ENCODE measurements at regions not wholly inside any gene's neighbourhood (a gene's known extent, or its start where the extent isn't known, plus 50 kb on each side); places are given as distances from the start of the nearest gene placed in this dataset.

GRCh38 chr6:6870921-6871320, 236.8 kb upstream of the RREB1 start:
- Histone ChIP-seq H3K4me3 (ENCODE audit: low read depth, low read length) (no peak overlapping the region), H3K4me1 (ENCODE audit: control insufficient read depth, insufficient read depth, low read length) (no peaks in the 10 kb centered on the region), H3K9me3 (ENCODE audit: control insufficient read depth, insufficient read depth, low read depth, low read length) (no peaks in the 10 kb centered on the region), H3K36me3 (ENCODE audit: control insufficient read depth in 2 of 2, insufficient read depth in 1 of 2, low read length in 2 of 2) (no peaks in the 10 kb centered on the region), H3K27ac (ENCODE audit: extremely low read depth, low read depth, low read length) (no peak overlapping the region)
- ChIA-PET POLR2A (no interaction called here), CTCF (interaction anchor here (0.9 kb wide), 1 partner anchor 194 kb away, joined by 4 read pairs; no protein-coding TSS in a partner anchor)
- TF ChIP-seq ZNF664 (tag by site-specific recombination; IDR thresholded peaks at IDR 0.05), result no peak
- TF ChIP-seq, protein P1, sequence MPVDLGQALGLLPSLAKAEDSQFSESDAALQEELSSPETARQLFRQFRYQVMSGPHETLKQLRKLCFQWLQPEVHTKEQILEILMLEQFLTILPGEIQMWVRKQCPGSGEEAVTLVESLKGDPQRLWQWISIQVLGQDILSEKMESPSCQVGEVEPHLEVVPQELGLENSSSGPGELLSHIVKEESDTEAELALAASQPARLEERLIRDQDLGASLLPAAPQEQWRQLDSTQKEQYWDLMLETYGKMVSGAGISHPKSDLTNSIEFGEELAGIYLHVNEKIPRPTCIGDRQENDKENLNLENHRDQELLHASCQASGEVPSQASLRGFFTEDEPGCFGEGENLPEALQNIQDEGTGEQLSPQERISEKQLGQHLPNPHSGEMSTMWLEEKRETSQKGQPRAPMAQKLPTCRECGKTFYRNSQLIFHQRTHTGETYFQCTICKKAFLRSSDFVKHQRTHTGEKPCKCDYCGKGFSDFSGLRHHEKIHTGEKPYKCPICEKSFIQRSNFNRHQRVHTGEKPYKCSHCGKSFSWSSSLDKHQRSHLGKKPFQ (tag by site-specific recombination; IDR thresholded peaks at IDR 0.05), result no peak
- no peak for TF ChIP-seq HOXA7 (CRISPR knock-in tag; IDR thresholded peaks at IDR 0.05; ENCODE audit: borderline replicate concordance)
- TF ChIP-seq, protein P2, sequence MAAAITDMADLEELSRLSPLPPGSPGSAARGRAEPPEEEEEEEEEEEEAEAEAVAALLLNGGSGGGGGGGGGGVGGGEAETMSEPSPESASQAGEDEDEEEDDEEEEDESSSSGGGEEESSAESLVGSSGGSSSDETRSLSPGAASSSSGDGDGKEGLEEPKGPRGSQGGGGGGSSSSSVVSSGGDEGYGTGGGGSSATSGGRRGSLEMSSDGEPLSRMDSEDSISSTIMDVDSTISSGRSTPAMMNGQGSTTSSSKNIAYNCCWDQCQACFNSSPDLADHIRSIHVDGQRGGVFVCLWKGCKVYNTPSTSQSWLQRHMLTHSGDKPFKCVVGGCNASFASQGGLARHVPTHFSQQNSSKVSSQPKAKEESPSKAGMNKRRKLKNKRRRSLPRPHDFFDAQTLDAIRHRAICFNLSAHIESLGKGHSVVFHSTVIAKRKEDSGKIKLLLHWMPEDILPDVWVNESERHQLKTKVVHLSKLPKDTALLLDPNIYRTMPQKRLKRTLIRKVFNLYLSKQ (tag by site-specific recombination; IDR thresholded peaks at IDR 0.05; ENCODE audit: borderline replicate concordance), result no peak
- no peak for TF ChIP-seq ZNF394 (tag by site-specific recombination; IDR thresholded peaks at IDR 0.05; ENCODE audit: borderline replicate concordance)

GRCh38 chr6:6872459-6873344, 235.1 kb upstream of the RREB1 start:
- Histone ChIP-seq H3K36me3 (ENCODE audit: control insufficient read depth in 2 of 2, insufficient read depth in 1 of 2, low read length in 2 of 2) (no peaks in the 10 kb centered on the region), H3K4me1 (ENCODE audit: control insufficient read depth, insufficient read depth, low read length) (no peaks in the 10 kb centered on the region), H3K4me3 (ENCODE audit: low read depth, low read length) (no peak overlapping the region), H3K27ac (ENCODE audit: extremely low read depth, low read depth, low read length) (no peak overlapping the region), H3K9me3 (ENCODE audit: control insufficient read depth, insufficient read depth, low read depth, low read length) (no peaks in the 10 kb centered on the region)
- ChIA-PET POLR2A (no interaction called here), CTCF (interaction anchor here (0.7 kb wide), 1 partner anchor 134 kb away, joined by 3 read pairs; no protein-coding TSS in a partner anchor)
- TF ChIP-seq ZNF747 (tag by site-specific recombination; IDR thresholded peaks at IDR 0.05), result no peak
- TF ChIP-seq ZNF426 (tag by site-specific recombination; IDR thresholded peaks at IDR 0.05), result no peak
- TF ChIP-seq ZNF394 (tag by site-specific recombination; IDR thresholded peaks at IDR 0.05; ENCODE audit: borderline replicate concordance), result no peak
- TF ChIP-seq ZNF692 (tag by site-specific recombination; IDR thresholded peaks at IDR 0.05), result no peak
- TF ChIP-seq ZNF138 (tag by site-specific recombination; IDR thresholded peaks at IDR 0.05; ENCODE audit: borderline replicate concordance), result no peak
- TF ChIP-seq, protein P3, sequence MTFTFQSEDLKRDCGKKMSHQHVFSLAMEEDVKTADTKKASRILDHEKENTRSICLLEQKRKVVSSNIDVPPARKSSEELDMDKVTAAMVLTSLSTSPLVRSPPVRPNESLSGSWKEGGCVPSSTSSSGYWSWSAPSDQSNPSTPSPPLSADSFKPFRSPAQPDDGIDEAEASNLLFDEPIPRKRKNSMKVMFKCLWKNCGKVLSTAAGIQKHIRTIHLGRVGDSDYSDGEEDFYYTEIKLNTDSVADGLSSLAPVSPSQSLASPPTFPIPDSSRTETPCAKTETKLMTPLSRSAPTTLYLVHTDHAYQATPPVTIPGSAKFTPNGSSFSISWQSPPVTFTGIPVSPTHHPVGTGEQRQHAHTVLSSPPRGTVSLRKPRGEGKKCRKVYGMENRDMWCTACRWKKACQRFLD (tag by site-specific recombination; IDR thresholded peaks at IDR 0.05), result no peak
- no peak for TF ChIP-seq REPIN1 (tag by site-specific recombination; IDR thresholded peaks at IDR 0.05; ENCODE audit: low read depth)
- no peak for TF ChIP-seq ZFP41 (tag by site-specific recombination; IDR thresholded peaks at IDR 0.05; ENCODE audit: borderline replicate concordance)
- no peak for TF ChIP-seq ZNF266 (tag by site-specific recombination; IDR thresholded peaks at IDR 0.05; ENCODE audit: low read depth)
- TF ChIP-seq, protein P4, sequence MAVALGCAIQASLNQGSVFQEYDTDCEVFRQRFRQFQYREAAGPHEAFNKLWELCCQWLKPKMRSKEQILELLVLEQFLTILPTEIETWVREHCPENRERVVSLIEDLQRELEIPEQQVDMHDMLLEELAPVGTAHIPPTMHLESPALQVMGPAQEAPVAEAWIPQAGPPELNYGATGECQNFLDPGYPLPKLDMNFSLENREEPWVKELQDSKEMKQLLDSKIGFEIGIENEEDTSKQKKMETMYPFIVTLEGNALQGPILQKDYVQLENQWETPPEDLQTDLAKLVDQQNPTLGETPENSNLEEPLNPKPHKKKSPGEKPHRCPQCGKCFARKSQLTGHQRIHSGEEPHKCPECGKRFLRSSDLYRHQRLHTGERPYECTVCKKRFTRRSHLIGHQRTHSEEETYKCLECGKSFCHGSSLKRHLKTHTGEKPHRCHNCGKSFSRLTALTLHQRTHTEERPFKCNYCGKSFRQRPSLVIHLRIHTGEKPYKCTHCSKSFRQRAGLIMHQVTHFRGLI (tag by site-specific recombination; IDR thresholded peaks at IDR 0.05), result no peak
- TF ChIP-seq MZF1 (tag by site-specific recombination; IDR thresholded peaks at IDR 0.05; ENCODE audit: borderline replicate concordance), result no peak
- no peak for TF ChIP-seq ZSCAN30 (tag by site-specific recombination; IDR thresholded peaks at IDR 0.05)
- no peak for TF ChIP-seq ZNF324 (tag by site-specific recombination; IDR thresholded peaks at IDR 0.05)
- TF ChIP-seq KLF10 (tag by site-specific recombination; IDR thresholded peaks at IDR 0.05), result no peak
- no peak for TF ChIP-seq ZNF433 (tag by site-specific recombination; IDR thresholded peaks at IDR 0.05; ENCODE audit: low read depth)
- TF ChIP-seq ZNF629 (tag by site-specific recombination; IDR thresholded peaks at IDR 0.05), result no peak
- TF ChIP-seq, protein P2 (tag by site-specific recombination; IDR thresholded peaks at IDR 0.05; ENCODE audit: borderline replicate concordance), result no peak

Measured in HEK293 (cell line).